ENCODE measurements at regions not wholly inside any gene's neighbourhood (a gene's known extent, or its start where the extent isn't known, plus 50 kb on each side); places are given as distances from the start of the nearest gene placed in this dataset.
"Not testable (repeated sequence)": the region's sequence is repeated elsewhere in the genome, so short reads cannot be mapped to it uniquely, and the experiment has no call there.

- no peak for DNase-seq
Measured at GRCh38 chr10:3331187-3331586, 158.6 kb upstream of the PITRM1 start.

GRCh38 chr10:3330663-3331062 lies 158.1 kb upstream of the PITRM1 start:
- no peak for DNase-seq

- DNase-seq = no peak
Measured at GRCh38 chr10:3325954-3326750, 153.6 kb upstream of the PITRM1 start.

- DNase-seq = no peak
Measured at GRCh38 chr10:3324612-3325038, 152.0 kb upstream of the PITRM1 start.

GRCh38 chr10:3323865-3324498 lies 151.4 kb upstream of the PITRM1 start:
- DNase-seq = no peak

GRCh38 chr10:3321123-3321522 lies 148.5 kb upstream of the PITRM1 start:
- no peak for DNase-seq

- DNase-seq = no peak
Measured at GRCh38 chr10:3319811-3320226, 147.2 kb upstream of the PITRM1 start.

- DNase-seq = not testable (repeated sequence)
Measured at GRCh38 chr10:3318480-3318807, 145.9 kb upstream of the PITRM1 start.

- not testable (repeated sequence) for DNase-seq
Measured at GRCh38 chr10:3317553-3318479, 145.2 kb upstream of the PITRM1 start.

GRCh38 chr10:3314445-3315085 lies 142.0 kb upstream of the PITRM1 start:
- not testable (repeated sequence) for DNase-seq

- DNase-seq = not testable (repeated sequence)
Measured at GRCh38 chr10:3313784-3314444, 141.3 kb upstream of the PITRM1 start.

- no peak for DNase-seq
Measured at GRCh38 chr10:3312403-3312940, 139.9 kb upstream of the PITRM1 start.

GRCh38 chr10:3310016-3310784 lies 137.6 kb upstream of the PITRM1 start:
- DNase-seq = no peak

- no peak for DNase-seq
Measured at GRCh38 chr10:3306050-3306449, 133.5 kb upstream of the PITRM1 start.

- no peak for DNase-seq
Measured at GRCh38 chr10:3295582-3296151, 123.1 kb upstream of the PITRM1 start.

GRCh38 chr10:3294919-3295581 lies 122.5 kb upstream of the PITRM1 start:
- no peak for DNase-seq

GRCh38 chr10:3293581-3294431 lies 121.2 kb upstream of the PITRM1 start:
- DNase-seq = no peak

GRCh38 chr10:3292636-3293035 lies 120.1 kb upstream of the PITRM1 start:
- no peak for DNase-seq

GRCh38 chr10:3290550-3290949 lies 118.0 kb upstream of the PITRM1 start:
- no peak for DNase-seq
